Smooth muscle cell (in vitro differentiated cells): ENCODE measurements at regions not wholly inside any gene's neighbourhood (a gene's known extent, or its start where the extent isn't known, plus 50 kb on each side); places are given as distances from the start of the nearest gene placed in this dataset.

Experiments
- DNase-seq: peaks from one replicate; lab custom pipeline; 2025; ENCODE audit not compliant: unreplicated experiment; lab: John Stamatoyannopoulos, UW
- H2AFZ ChIP-seq: fragments of 200-600 bp; sonication (generic); 2 replicates; pipeline ENCODE4 v1.6.0; 2016; ENCODE audit warnings: antibody characterized with exemption, low read depth, mild to moderate bottlenecking
- H3F3A ChIP-seq: fragments of 200-600 bp; sonication (generic); 2 replicates; pipeline ENCODE4 v1.6.0; 2017; ENCODE audit warnings: antibody characterized with exemption, low read depth
- H3K27ac ChIP-seq: fragments of 200-600 bp; sonication (generic); 2 replicates; pipeline ENCODE4 v1.5.1; 2016; ENCODE audit warnings: low read depth, mild to moderate bottlenecking
- H3K27me3 ChIP-seq: fragments of 200-600 bp; sonication (generic); 2 replicates; pipeline ENCODE4 v1.6.1; 2016; ENCODE audit warnings: low read depth, mild to moderate bottlenecking
- H3K36me3 ChIP-seq: fragments of 200-600 bp; sonication (generic); 2 replicates; pipeline ENCODE4 v1.5.1; 2016; ENCODE audit warnings: low read depth
- H3K4me1 ChIP-seq: fragments of 200-600 bp; sonication (generic); 2 replicates; pipeline ENCODE4 v1.5.1; 2016; ENCODE audit warnings: low read depth
- H3K4me2 ChIP-seq: fragments of 200-600 bp; sonication (generic); 2 replicates; pipeline ENCODE4 v1.6.0; 2016; ENCODE audit warnings: mild to moderate bottlenecking
- H3K4me3 ChIP-seq: fragments of 200-600 bp; sonication (generic); 2 replicates; pipeline ENCODE4 v1.5.1; 2016; ENCODE audit warnings: mild to moderate bottlenecking
- H3K79me2 ChIP-seq: fragments of 200-600 bp; sonication (generic); 2 replicates; pipeline ENCODE4 v1.6.0; 2016; ENCODE audit warnings: low read depth, mild to moderate bottlenecking
- H3K9ac ChIP-seq: fragments of 200-600 bp; sonication (generic); 2 replicates; pipeline ENCODE4 v1.6.0; 2016; ENCODE audit warnings: low read depth
- H3K9me3 ChIP-seq: fragments of 200-600 bp; sonication (generic); replicated peaks from 2 replicates; pipeline ENCODE4 v1.5.1; 2016; ENCODE audit warnings: low read depth
- H4K20me1 ChIP-seq: fragments of 200-600 bp; sonication (generic); 2 replicates; pipeline ENCODE4 v1.6.0; 2016; ENCODE audit warnings: low read depth
- CTCF ChIP-seq: fragments of 200-600 bp; sonication (generic); IDR thresholded peaks from 2 replicates; pipeline ENCODE4 v1.5.1; 2017; ENCODE audit warnings: borderline replicate concordance, mild to moderate bottlenecking, antibody characterized with exemption; ENCODE audit not compliant: insufficient read depth, poor library complexity, severe bottlenecking
- WGBS: methylation state at CpG from one replicate; pipeline ENCODE4 v1.1.7; 2016; ENCODE audit warnings: low lambda C conversion rate; 5-methylcytosine and 5-hydroxymethylcytosine counted together

DNA sequence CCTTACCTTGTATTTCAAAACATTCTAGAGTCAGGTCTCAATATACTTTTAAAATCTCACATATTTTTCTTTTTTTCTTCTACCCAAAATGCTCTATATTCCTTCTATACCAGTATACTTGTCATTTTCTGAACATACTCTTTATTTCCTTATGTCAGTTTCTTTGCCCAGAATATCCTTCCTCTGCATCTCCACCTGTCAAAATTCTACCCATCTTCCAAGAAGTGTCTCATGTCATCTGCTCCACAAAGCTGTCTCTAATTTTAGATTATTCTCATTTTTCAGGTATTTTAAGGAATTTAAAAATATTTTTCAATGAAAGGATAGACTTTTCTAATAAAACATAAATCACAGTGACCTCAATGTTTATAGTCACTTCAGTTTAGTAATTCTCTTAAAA is 328.0 kb upstream of the SMIM30 start:
- Histone ChIP-seq H3K4me2 (no peak overlapping the region), H3K9ac (no peak overlapping the region), H3K4me1 (no peaks in the 10 kb centered on the region), H3K9me3 (no peaks in the 10 kb centered on the region), H3F3A (no peaks in the 10 kb centered on the region), H3K27me3 (no peaks in the 10 kb centered on the region), H3K27ac (no peak overlapping the region), H3K79me2 (no peaks in the 10 kb centered on the region), H4K20me1 (no peaks in the 10 kb centered on the region), H3K36me3 (no peaks in the 10 kb centered on the region), H2AFZ (no peak overlapping the region), H3K4me3 (no peak overlapping the region)
- DNase-seq: no peak
- no peak for TF ChIP-seq CTCF

DNA sequence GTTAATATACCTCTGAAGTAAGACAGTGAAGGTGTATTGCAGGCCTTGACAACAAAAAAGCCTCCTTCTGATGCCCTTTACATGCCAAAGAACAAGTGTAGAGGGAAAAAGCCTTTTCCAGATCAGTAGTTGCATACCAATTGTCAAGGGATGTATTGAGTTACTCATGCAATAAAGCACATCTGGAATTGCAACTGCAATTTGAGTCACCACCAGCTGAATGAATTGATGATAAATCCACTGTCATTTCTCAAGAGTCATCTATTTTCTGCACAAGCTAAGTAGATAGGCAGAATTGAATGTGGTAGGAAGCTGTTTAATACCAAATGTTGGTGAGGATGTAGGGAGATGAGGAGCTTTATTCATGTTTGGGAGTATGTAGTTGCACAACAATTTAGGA is 325.9 kb upstream of the SMIM30 start:
- H3K27me3 ChIP-seq: no peaks in the 10 kb centered on the region
- H3K4me1 ChIP-seq: no peaks in the 10 kb centered on the region
- no peak overlapping the region for H3K9ac ChIP-seq
- TF ChIP-seq CTCF: no peak
- no peak overlapping the region for H3K4me2 ChIP-seq
- H3K36me3 ChIP-seq: no peaks in the 10 kb centered on the region
- H3K79me2 ChIP-seq: no peaks in the 10 kb centered on the region
- H3F3A ChIP-seq: no peaks in the 10 kb centered on the region
- no peak overlapping the region for H3K27ac ChIP-seq
- H3K4me3 ChIP-seq: no peak overlapping the region
- no peak overlapping the region for H2AFZ ChIP-seq
- no peaks in the 10 kb centered on the region for H4K20me1 ChIP-seq
- no peaks in the 10 kb centered on the region for H3K9me3 ChIP-seq
- no peak for DNase-seq

DNA sequence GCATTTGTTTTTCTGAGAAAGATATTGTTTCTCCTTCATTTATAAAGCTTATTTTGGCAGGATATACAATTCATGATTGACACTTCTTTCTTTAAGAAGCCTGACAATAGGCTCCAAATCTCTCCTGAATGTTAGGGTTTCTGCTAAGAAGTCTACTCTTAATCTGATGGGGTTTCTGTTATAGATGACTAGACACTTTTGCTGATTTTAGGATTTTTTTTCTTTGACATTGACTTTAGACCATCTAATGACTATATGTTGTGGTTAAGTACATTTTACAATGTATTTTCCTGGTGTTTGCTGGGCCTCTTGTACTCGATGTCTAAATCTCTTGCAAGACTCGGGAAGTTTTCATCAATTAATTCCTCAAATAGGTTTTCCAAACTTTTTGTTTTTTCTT is 321.8 kb upstream of the SMIM30 start:
- H3K4me3 ChIP-seq: no peak overlapping the region
- H3K9ac ChIP-seq: no peak overlapping the region
- no peak overlapping the region for H2AFZ ChIP-seq
- H3K4me2 ChIP-seq: no peak overlapping the region
- DNase-seq: no peak
- H3K36me3 ChIP-seq: no peaks in the 10 kb centered on the region
- H3K4me1 ChIP-seq: no peaks in the 10 kb centered on the region
- no peaks in the 10 kb centered on the region for H3F3A ChIP-seq
- H4K20me1 ChIP-seq: no peaks in the 10 kb centered on the region
- 70% methylated on average over 2 of the region's 2 CpGs for WGBS
- TF ChIP-seq CTCF: no peak
- H3K9me3 ChIP-seq: no peaks in the 10 kb centered on the region
- H3K79me2 ChIP-seq: no peaks in the 10 kb centered on the region
- H3K27ac ChIP-seq: no peak overlapping the region
- H3K27me3 ChIP-seq: no peaks in the 10 kb centered on the region

DNA sequence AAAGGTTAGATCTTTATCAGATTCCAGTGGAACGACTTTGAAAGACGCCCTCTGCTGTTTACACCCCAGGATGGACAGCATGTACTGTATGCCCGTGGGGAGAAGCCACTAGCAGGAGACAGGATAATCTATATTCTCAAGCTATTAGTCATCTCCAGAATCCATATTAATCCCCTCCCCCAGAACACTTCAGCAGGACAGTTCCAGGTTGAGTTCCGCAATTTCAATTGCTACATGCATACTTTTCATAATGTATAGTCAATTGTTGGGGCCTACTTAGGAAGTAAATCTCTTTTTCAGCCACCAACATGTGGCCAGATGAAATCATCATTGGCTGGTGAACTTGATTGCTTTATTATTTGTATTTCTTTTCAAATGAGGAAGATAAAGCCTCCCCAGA is 313.1 kb upstream of the SMIM30 start:
- Histone ChIP-seq H3K9me3 (no peaks in the 10 kb centered on the region), H3K27ac (peak overlapping the region; percentile 2), H4K20me1 (no peaks in the 10 kb centered on the region), H2AFZ (no peak overlapping the region), H3F3A (no peaks in the 10 kb centered on the region), H3K36me3 (no peaks in the 10 kb centered on the region), H3K4me3 (no peak overlapping the region), H3K4me1 (no peaks in the 10 kb centered on the region), H3K4me2 (no peak overlapping the region), H3K9ac (no peak overlapping the region), H3K27me3 (no peaks in the 10 kb centered on the region), H3K79me2 (no peaks in the 10 kb centered on the region)
- no peak for TF ChIP-seq CTCF
- WGBS: 53% methylated on average over 4 of the region's 4 CpGs
- no peak for DNase-seq
